Panc1 (cell line): ENCODE measurements at regions not wholly inside any gene's neighbourhood (a gene's known extent, or its start where the extent isn't known, plus 50 kb on each side); places are given as distances from the start of the nearest gene placed in this dataset.

Source experiments
- ATAC-seq: fragments of 200-7000 bp; cut with Tn5 transposase; 2 replicates; pipeline ENCODE4 v1.9.1; 2020; ENCODE audit warnings: mild to moderate bottlenecking, moderate library complexity
- BruUV-seq: library from RNA; stranded (reverse); fragments of 400-500 nt; replicated peaks from 2 replicates; lab custom pipeline; 2021; lab: Mats Ljungman, UMichigan
- CTCF ChIA-PET: fragments of 300-600 bp; sonication (Branson Sonifier 250); formaldehyde crosslinking; loops from one replicate; lab custom pipeline; 2022; ENCODE audit warnings: antibody characterized with exemption; lab: Charles Lee
- POLR2A ChIA-PET: fragments of 300-600 bp; sonication (Branson Sonifier 250); formaldehyde crosslinking; loops from one replicate; lab custom pipeline; 2022; ENCODE audit warnings: antibody characterized with exemption; lab: Charles Lee
- DNase-seq: peaks from one replicate; pipeline ENCODE4 v3.0.0-alpha.2; 2010; ENCODE audit warnings: low read depth, low spot score
- H3K27ac ChIP-seq: 2 replicates; pipeline ENCODE4 v1.5.1; 2011; ENCODE audit warnings: mild to moderate bottlenecking, low read length, inconsistent platforms
- H3K27me3 ChIP-seq: fragments of 200-500 bp; sonication (Bioruptor generic); 2 replicates; pipeline ENCODE4 v1.6.0; 2014; ENCODE audit warnings: low read length, inconsistent platforms; ENCODE audit not compliant: control insufficient read depth, insufficient read depth
- H3K36me3 ChIP-seq: fragments of 200-500 bp; sonication (Bioruptor generic); 2 replicates; pipeline ENCODE4 v1.5.1; 2014; ENCODE audit warnings: inconsistent platforms, mild to moderate bottlenecking, low read length, moderate library complexity; ENCODE audit not compliant: control insufficient read depth, insufficient read depth
- H3K4me1 ChIP-seq: 2 replicates; pipeline ENCODE4 v1.5.1; 2011; ENCODE audit warnings: inconsistent platforms, mild to moderate bottlenecking, low read length, moderate library complexity; ENCODE audit not compliant: control insufficient read depth, insufficient read depth
- H3K4me3 ChIP-seq, 2 experiments: 2 replicates each; pipeline ENCODE4 v1.5.1; 2011 to 2012; ENCODE audit warnings: low read depth in 2 of 2, low read length in 2 of 2, mild to moderate bottlenecking in 2 of 2, inconsistent platforms in 1 of 2, moderate library complexity in 1 of 2
- H3K9me3 ChIP-seq: fragments of 200-500 bp; sonication (Bioruptor generic); 2 replicates; pipeline ENCODE4 v1.5.1; 2014; ENCODE audit warnings: low read depth, mild to moderate bottlenecking, inconsistent platforms, low read length, moderate library complexity; ENCODE audit not compliant: control insufficient read depth, insufficient read depth
- POLR2AphosphoS5 ChIP-seq: IDR thresholded peaks from 2 replicates; pipeline ENCODE4 v1.6.1; 2012; ENCODE audit warnings: mild to moderate bottlenecking, low read depth, low read length, moderate library complexity
- REST ChIP-seq, 2 experiments: IDR thresholded peaks; 2 replicates each; pipeline ENCODE4 v1.6.1; 2011 to 2012; ENCODE audit warnings: low read depth in 2 of 2, control low read depth in 1 of 2, low read length in 1 of 2, mild to moderate bottlenecking in 1 of 2, moderate library complexity in 1 of 2; ENCODE audit not compliant: insufficient read depth in 1 of 2
- SIN3A ChIP-seq: IDR thresholded peaks from 2 replicates; pipeline ENCODE4 v1.6.1; 2012; ENCODE audit warnings: low read depth, mild to moderate bottlenecking, low read length, moderate library complexity, borderline replicate concordance; ENCODE audit not compliant: insufficient read depth
- TCF7L2 ChIP-seq: IDR thresholded peaks from 2 replicates; pipeline ENCODE4 v1.6.1; 2011; ENCODE audit warnings: mild to moderate bottlenecking, low read depth, low read length, inconsistent platforms
- in situ Hi-C: cut with HindIII; loops from 2 replicates; pipeline ENCODE4 v1.10.0; 2016; ENCODE audit warnings: low sequenced_read_pairs, low pct_unique_long_range_greater_than_20kb
- intact Hi-C: fragments of 100-400 bp; cut with micrococcal nuclease; formaldehyde crosslinking; loops from one replicate; pipeline ENCODE4 v1.10.0; 2022; ENCODE audit not compliant: unreplicated experiment
- TF ChIP-seq, protein P1 (sequence below): fragments of 450-650 bp; IDR thresholded peaks from 2 replicates; pipeline ENCODE4 v1.5.1; 2017; ENCODE audit warnings: mild to moderate bottlenecking

DNA sequence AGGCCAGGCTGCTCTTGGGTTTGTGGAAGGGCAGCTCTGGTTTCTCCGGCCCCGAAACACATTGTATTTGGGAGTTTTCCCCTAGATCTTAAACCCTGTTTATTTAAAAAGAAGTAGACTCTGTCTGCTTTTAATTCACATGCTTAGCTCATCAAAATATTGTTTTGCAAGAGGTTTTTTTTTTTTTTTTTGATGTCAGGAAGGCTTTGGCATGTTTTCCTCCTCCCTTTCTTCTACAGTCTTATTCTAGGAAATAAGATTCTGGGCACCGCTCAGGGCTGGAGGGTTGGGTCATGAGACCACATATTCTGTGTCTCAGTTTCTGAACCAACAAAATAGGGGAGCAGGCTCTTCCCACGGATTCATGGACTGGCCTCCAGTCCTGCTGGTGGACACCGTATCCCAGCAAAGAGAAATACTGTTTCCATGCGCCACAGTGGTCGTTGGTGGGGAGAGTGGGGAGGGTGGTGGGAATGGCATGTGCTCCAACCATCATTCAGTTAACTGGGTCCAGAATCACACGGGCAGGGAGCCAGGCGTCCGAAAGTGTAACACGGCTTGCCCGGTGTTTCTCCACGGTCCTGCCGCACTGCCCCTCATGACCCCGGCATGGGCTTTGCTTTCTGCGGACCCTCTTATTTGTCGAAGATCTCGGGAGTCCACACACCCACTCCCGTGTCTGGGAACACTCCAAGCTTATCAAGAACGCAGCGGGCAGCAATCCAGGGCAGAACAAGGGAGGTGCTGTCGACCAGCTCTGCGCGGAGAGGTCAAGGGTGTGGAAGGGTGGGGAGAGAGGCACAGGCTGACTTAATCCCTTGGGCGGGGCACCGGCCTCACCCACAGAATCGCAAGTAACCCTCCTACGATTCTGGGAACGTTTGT lies 176.7 kb downstream of the GLI2 start:
- Histone ChIP-seq H3K36me3 (no peaks in the 10 kb centered on the region), H3K9me3 (no peaks in the 10 kb centered on the region), H3K27ac (0 out of 2 replicates have a peak overlapping the region, but pooled peaks have one; percentile 7), H3K4me1 (peaks cover 30% of the 10 kb centered on the region), H3K4me3 (no peak overlapping the region), H3K27me3 (no peaks in the 10 kb centered on the region)
- CTCF ChIA-PET, result no interaction called here
- intact Hi-C loops (no loop called here), in situ Hi-C loops (no loop called here)
- no peak for TF ChIP-seq TCF7L2
- TF ChIP-seq POLR2AphosphoS5, result no peak
- TF ChIP-seq SIN3A, result no peak
- TF ChIP-seq REST (IDR thresholded peaks at IDR 0.05; ENCODE audit: insufficient read depth in 1 of 2, low read depth in 2 of 2, low read length in 1 of 2), result no peak
- TF ChIP-seq, protein P1, sequence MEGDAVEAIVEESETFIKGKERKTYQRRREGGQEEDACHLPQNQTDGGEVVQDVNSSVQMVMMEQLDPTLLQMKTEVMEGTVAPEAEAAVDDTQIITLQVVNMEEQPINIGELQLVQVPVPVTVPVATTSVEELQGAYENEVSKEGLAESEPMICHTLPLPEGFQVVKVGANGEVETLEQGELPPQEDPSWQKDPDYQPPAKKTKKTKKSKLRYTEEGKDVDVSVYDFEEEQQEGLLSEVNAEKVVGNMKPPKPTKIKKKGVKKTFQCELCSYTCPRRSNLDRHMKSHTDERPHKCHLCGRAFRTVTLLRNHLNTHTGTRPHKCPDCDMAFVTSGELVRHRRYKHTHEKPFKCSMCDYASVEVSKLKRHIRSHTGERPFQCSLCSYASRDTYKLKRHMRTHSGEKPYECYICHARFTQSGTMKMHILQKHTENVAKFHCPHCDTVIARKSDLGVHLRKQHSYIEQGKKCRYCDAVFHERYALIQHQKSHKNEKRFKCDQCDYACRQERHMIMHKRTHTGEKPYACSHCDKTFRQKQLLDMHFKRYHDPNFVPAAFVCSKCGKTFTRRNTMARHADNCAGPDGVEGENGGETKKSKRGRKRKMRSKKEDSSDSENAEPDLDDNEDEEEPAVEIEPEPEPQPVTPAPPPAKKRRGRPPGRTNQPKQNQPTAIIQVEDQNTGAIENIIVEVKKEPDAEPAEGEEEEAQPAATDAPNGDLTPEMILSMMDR, result no peak
- DNase-seq, result no peak
- POLR2A ChIA-PET, result interaction anchor here (0.6 kb wide), 1 partner anchor 9 kb away, joined by 5 read pairs; no protein-coding TSS in a partner anchor
- ATAC-seq, result no peak
- no TSS peak for BruUV-seq

- Histone ChIP-seq H3K9me3 (no peaks in the 10 kb centered on the region), H3K4me1 (peaks cover 30% of the 10 kb centered on the region), H3K36me3 (no peaks in the 10 kb centered on the region), H3K27me3 (no peaks in the 10 kb centered on the region), H3K4me3 (no peak overlapping the region), H3K27ac (peak overlapping the region; percentile 54)
- CTCF ChIA-PET, result interaction anchor here (0.6 kb wide), 1 partner anchor 165 kb away, joined by 9 read pairs; no protein-coding TSS in a partner anchor
- TF ChIP-seq REST (IDR thresholded peaks at IDR 0.05; ENCODE audit: insufficient read depth in 1 of 2, low read depth in 2 of 2, low read length in 1 of 2), result no peak
- TF ChIP-seq POLR2AphosphoS5, result no peak
- no peak for TF ChIP-seq TCF7L2
- TF ChIP-seq SIN3A, result no peak
- TF ChIP-seq, protein P1, result no peak
- ATAC-seq, result no peak
- POLR2A ChIA-PET, result no interaction called here
- BruUV-seq, result no TSS peak
- intact Hi-C loops, result no loop called here
- in situ Hi-C loops, result no loop called here
- no peak for DNase-seq
Observed at GRCh38 chr2:120913972-120914838, 178.5 kb downstream of the GLI2 start.
